ENCODE measurements at regions not wholly inside any gene's neighbourhood (a gene's known extent, or its start where the extent isn't known, plus 50 kb on each side); places are given as distances from the start of the nearest gene placed in this dataset.

DNA sequence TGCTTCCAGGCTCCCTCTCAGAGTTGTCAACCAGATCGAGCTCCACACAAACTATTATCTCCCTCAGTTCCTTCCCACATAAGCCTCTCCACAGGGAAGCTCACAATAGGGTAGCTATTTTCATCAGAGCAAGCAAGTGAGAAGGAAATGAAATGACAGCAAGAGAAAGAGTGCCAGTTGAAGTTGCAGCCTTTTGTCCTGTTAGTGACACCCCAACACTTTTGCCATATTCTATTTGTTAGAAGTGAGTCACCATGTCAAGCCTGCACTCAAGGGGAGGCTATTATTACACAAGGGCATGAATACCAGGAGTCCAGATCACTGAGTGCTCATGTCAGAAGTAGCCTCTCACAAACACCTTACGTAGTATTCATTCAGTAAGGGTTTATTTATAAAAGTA lies 266.3 kb upstream of the NOCT start:
- BruUV-seq (replicated peaks): no TSS peak
- Histone ChIP-seq H4K20me1 (replicated peaks; ENCODE audit: control insufficient read depth, extremely low read depth, insufficient read depth, low read length) (no peaks in the 10 kb centered on the region), H3K27me3 (ENCODE audit: control insufficient read depth in 2 of 2, insufficient read depth in 2 of 2, low read length in 2 of 2) (peaks cover 5 to 10% of the 10 kb centered on the region in 2 experiments), H3K36me3 (ENCODE audit: control insufficient read depth in 2 of 2, extremely low read depth in 1 of 2, insufficient read depth in 2 of 2, low read length in 2 of 2) (no peaks in the 10 kb centered on the region), H3K27ac (ENCODE audit: insufficient read depth, low read depth, low read length) (no peak overlapping the region), H3K4me1 (ENCODE audit: control insufficient read depth, extremely low read depth, insufficient read depth, low read length) (no peaks in the 10 kb centered on the region), H3K4me3 (replicated peaks in 1 of 3; ENCODE audit: insufficient read depth in 1 of 3, low read depth in 1 of 3, low read length in 3 of 3) (no peak overlapping the region), H3K79me2 (ENCODE audit: control insufficient read depth, insufficient read depth, low read length) (no peaks in the 10 kb centered on the region), H3K9ac (replicated peaks; ENCODE audit: extremely low read depth, insufficient read depth, low read length) (no peak overlapping the region), H3K9me3 (replicated peaks; ENCODE audit: control insufficient read depth, insufficient read depth, low read length) (no peaks in the 10 kb centered on the region), H2AFZ (ENCODE audit: low read depth, low read length) (no peak overlapping the region), H3K9me1 (replicated peaks; ENCODE audit: control insufficient read depth, extremely low read depth, insufficient read depth, low read length) (no peaks in the 10 kb centered on the region), H3K4me2 (ENCODE audit: insufficient read depth, low read length) (no peak overlapping the region)
- no peak for FAIRE-seq
- TF ChIP-seq MYC (IDR thresholded peaks at IDR 0.05; ENCODE audit: low read depth, low read length): no peak
- no peak for TF ChIP-seq POLR2AphosphoS5 (IDR thresholded peaks at IDR 0.05; ENCODE audit: insufficient read depth, low read depth, low read length)
- TF ChIP-seq EZH2 (IDR thresholded peaks at IDR 0.05; ENCODE audit: borderline replicate concordance, low read depth, low read length, severe bottlenecking): no peak
- TF ChIP-seq CTCF (IDR thresholded peaks at IDR 0.05; ENCODE audit: extremely low read depth in 1 of 2, insufficient read depth in 1 of 2, low read depth in 1 of 2, low read length in 2 of 2): no peak
- TF ChIP-seq GATA2 (IDR thresholded peaks at IDR 0.05; ENCODE audit: insufficient read depth, insufficient read length, low read depth, low read length): no peak
- no peak for TF ChIP-seq FOS (IDR thresholded peaks at IDR 0.05; ENCODE audit: borderline replicate concordance, insufficient read depth, low read length)
- no peak for TF ChIP-seq MAX (IDR thresholded peaks at IDR 0.05; ENCODE audit: insufficient read depth, insufficient read length)
- TF ChIP-seq POLR2A (IDR thresholded peaks at IDR 0.05; ENCODE audit: low read depth, low read length): no peak
- TF ChIP-seq JUN (IDR thresholded peaks at IDR 0.05; ENCODE audit: borderline replicate concordance, insufficient read depth, insufficient read length, low read depth): no peak
- ChIA-PET CTCF (interaction anchor here (0.8 kb wide), 2 partner anchors 16 to 17 kb away, joined by 3 read pairs; no protein-coding TSS in a partner anchor), POLR2A (no interaction called here)
- intact Hi-C loops (cut with micrococcal nuclease): no loop called here
- dilution Hi-C loops (cut with MboI; ENCODE audit: extremely low pct_ligation_motif_present, low sequenced_read_pairs): no loop called here
- no peak for DNase-seq (ENCODE audit: low read depth, low spot score)
